ENCODE measurements at regions not wholly inside any gene's neighbourhood (a gene's known extent, or its start where the extent isn't known, plus 50 kb on each side); places are given as distances from the start of the nearest gene placed in this dataset.

DNA sequence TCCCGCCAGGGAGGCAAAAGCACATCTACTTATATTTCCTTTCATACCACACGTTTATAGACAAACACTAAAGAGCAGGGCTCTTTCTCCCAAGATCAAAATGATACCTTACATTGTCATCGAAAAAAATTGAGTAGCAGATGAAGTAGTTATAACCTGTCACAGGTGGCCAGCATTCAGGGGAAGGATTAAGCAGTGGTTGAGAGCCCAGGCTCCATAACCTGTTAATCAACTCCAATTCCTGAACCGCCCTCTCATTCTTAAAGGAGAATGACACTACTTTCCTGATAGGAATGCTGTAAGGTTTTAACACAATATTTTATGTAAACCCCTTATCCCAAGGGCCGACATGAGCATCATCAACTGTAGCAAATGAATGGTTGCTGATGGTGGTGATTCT lies 268.9 kb upstream of the KCNIP4 start:
- TF ChIP-seq ZFP3 (CRISPR knock-in tag; IDR thresholded peaks at IDR 0.05) (no peak), TCF4 (CRISPR knock-in tag; IDR thresholded peaks at IDR 0.05; ENCODE audit: borderline replicate concordance) (no peak), ESRRG (CRISPR knock-in tag; IDR thresholded peaks at IDR 0.05) (no peak)
- no peak for ATAC-seq

- no peak for ATAC-seq
- no peak for TF ChIP-seq ZFP3 (CRISPR knock-in tag; IDR thresholded peaks at IDR 0.05)
- TF ChIP-seq, protein P1, sequence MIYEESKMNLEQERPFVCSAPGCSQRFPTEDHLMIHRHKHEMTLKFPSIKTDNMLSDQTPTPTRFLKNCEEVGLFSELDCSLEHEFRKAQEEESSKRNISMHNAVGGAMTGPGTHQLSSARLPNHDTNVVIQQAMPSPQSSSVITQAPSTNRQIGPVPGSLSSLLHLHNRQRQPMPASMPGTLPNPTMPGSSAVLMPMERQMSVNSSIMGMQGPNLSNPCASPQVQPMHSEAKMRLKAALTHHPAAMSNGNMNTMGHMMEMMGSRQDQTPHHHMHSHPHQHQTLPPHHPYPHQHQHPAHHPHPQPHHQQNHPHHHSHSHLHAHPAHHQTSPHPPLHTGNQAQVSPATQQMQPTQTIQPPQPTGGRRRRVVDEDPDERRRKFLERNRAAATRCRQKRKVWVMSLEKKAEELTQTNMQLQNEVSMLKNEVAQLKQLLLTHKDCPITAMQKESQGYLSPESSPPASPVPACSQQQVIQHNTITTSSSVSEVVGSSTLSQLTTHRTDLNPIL (CRISPR knock-in tag; IDR thresholded peaks at IDR 0.05; ENCODE audit: low read depth), result no peak
- TF ChIP-seq, protein P2, sequence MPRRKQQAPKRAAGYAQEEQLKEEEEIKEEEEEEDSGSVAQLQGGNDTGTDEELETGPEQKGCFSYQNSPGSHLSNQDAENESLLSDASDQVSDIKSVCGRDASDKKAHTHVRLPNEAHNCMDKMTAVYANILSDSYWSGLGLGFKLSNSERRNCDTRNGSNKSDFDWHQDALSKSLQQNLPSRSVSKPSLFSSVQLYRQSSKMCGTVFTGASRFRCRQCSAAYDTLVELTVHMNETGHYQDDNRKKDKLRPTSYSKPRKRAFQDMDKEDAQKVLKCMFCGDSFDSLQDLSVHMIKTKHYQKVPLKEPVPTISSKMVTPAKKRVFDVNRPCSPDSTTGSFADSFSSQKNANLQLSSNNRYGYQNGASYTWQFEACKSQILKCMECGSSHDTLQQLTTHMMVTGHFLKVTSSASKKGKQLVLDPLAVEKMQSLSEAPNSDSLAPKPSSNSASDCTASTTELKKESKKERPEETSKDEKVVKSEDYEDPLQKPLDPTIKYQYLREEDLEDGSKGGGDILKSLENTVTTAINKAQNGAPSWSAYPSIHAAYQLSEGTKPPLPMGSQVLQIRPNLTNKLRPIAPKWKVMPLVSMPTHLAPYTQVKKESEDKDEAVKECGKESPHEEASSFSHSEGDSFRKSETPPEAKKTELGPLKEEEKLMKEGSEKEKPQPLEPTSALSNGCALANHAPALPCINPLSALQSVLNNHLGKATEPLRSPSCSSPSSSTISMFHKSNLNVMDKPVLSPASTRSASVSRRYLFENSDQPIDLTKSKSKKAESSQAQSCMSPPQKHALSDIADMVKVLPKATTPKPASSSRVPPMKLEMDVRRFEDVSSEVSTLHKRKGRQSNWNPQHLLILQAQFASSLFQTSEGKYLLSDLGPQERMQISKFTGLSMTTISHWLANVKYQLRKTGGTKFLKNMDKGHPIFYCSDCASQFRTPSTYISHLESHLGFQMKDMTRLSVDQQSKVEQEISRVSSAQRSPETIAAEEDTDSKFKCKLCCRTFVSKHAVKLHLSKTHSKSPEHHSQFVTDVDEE (CRISPR knock-in tag; IDR thresholded peaks at IDR 0.05), result no peak
- TF ChIP-seq TOX (CRISPR knock-in tag; IDR thresholded peaks at IDR 0.05; ENCODE audit: borderline replicate concordance), result no peak
- TF ChIP-seq ISL1 (CRISPR knock-in tag; IDR thresholded peaks at IDR 0.05), result no peak
- TF ChIP-seq ZNF8 (CRISPR knock-in tag; IDR thresholded peaks at IDR 0.05), result no peak
- TF ChIP-seq, protein P3, sequence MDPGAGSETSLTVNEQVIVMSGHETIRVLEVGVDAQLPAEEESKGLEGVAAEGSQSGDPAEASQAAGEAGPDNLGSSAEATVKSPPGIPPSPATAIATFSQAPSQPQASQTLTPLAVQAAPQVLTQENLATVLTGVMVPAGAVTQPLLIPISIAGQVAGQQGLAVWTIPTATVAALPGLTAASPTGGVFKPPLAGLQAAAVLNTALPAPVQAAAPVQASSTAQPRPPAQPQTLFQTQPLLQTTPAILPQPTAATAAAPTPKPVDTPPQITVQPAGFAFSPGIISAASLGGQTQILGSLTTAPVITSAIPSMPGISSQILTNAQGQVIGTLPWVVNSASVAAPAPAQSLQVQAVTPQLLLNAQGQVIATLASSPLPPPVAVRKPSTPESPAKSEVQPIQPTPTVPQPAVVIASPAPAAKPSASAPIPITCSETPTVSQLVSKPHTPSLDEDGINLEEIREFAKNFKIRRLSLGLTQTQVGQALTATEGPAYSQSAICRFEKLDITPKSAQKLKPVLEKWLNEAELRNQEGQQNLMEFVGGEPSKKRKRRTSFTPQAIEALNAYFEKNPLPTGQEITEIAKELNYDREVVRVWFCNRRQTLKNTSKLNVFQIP (CRISPR knock-in tag; IDR thresholded peaks at IDR 0.05; ENCODE audit: borderline replicate concordance, low read depth), result no peak
- TF ChIP-seq TCF4 (CRISPR knock-in tag; IDR thresholded peaks at IDR 0.05; ENCODE audit: borderline replicate concordance), result no peak
- no peak for TF ChIP-seq BACH2 (CRISPR knock-in tag; IDR thresholded peaks at IDR 0.05; ENCODE audit: borderline replicate concordance)
- no peak for TF ChIP-seq CSDC2 (CRISPR knock-in tag; IDR thresholded peaks at IDR 0.05)
- no peak for TF ChIP-seq SNAI2 (CRISPR knock-in tag; IDR thresholded peaks at IDR 0.05)
- no peak for TF ChIP-seq ZC3H10 (CRISPR knock-in tag; IDR thresholded peaks at IDR 0.05)
- TF ChIP-seq PATZ1 (CRISPR knock-in tag; IDR thresholded peaks at IDR 0.05; ENCODE audit: borderline replicate concordance), result no peak
Observed at GRCh38 chr4:22216278-22216677, 267.7 kb upstream of the KCNIP4 start.

DNA sequence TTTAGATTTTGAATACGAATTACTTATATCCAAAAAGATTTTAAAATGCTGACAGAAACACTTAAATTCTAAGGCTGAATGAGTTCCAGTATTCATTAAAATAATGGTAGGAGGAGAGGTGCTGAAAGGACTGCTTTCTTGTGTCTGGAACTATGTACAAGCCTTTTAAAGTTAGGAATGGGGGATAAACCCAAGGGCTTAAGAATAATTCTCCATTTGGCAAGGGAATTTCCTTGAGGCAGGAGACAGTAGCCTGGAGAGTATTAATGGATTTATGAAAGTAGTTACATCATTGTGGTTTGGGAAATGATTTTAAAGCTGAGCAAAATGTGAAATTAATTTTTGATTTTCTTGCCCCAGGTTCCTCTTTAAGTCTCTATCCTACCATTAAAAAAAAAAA lies 266.5 kb upstream of the KCNIP4 start:
- peak; percentile 41; the same call in 2 of the 3 replicates for ATAC-seq
- no peak for TF ChIP-seq GLIS3 (CRISPR knock-in tag; IDR thresholded peaks at IDR 0.05)
- no peak for TF ChIP-seq PPARA (CRISPR knock-in tag; IDR thresholded peaks at IDR 0.05; ENCODE audit: borderline replicate concordance)
- TF ChIP-seq OSR1 (CRISPR knock-in tag; IDR thresholded peaks at IDR 0.05), result no peak
- TF ChIP-seq ZFP30 (CRISPR knock-in tag; IDR thresholded peaks at IDR 0.05), result no peak
- TF ChIP-seq ZFP3 (CRISPR knock-in tag; IDR thresholded peaks at IDR 0.05), result no peak
- TF ChIP-seq, protein P2 (CRISPR knock-in tag; IDR thresholded peaks at IDR 0.05), result no peak
- no peak for TF ChIP-seq ARNTL (CRISPR knock-in tag; IDR thresholded peaks at IDR 0.05; ENCODE audit: borderline replicate concordance, low read depth)
- TF ChIP-seq, protein P3 (CRISPR knock-in tag; IDR thresholded peaks at IDR 0.05; ENCODE audit: borderline replicate concordance, low read depth), result no peak
- no peak for TF ChIP-seq ISL1 (CRISPR knock-in tag; IDR thresholded peaks at IDR 0.05)
- TF ChIP-seq TOX (CRISPR knock-in tag; IDR thresholded peaks at IDR 0.05; ENCODE audit: borderline replicate concordance), result no peak
- TF ChIP-seq, protein P1 (CRISPR knock-in tag; IDR thresholded peaks at IDR 0.05; ENCODE audit: low read depth), result no peak
- TF ChIP-seq ESRRG (CRISPR knock-in tag; IDR thresholded peaks at IDR 0.05), result no peak
- no peak for TF ChIP-seq ZNF8 (CRISPR knock-in tag; IDR thresholded peaks at IDR 0.05)
- TF ChIP-seq CSDC2 (CRISPR knock-in tag; IDR thresholded peaks at IDR 0.05), result no peak
- TF ChIP-seq ZNF70 (CRISPR knock-in tag; IDR thresholded peaks at IDR 0.05), result no peak
- TF ChIP-seq CSRNP3 (CRISPR knock-in tag; IDR thresholded peaks at IDR 0.05), result no peak
- no peak for TF ChIP-seq BACH2 (CRISPR knock-in tag; IDR thresholded peaks at IDR 0.05; ENCODE audit: borderline replicate concordance)
